ENCODE measurements at regions not wholly inside any gene's neighbourhood (a gene's known extent, or its start where the extent isn't known, plus 50 kb on each side); places are given as distances from the start of the nearest gene placed in this dataset.

DNA sequence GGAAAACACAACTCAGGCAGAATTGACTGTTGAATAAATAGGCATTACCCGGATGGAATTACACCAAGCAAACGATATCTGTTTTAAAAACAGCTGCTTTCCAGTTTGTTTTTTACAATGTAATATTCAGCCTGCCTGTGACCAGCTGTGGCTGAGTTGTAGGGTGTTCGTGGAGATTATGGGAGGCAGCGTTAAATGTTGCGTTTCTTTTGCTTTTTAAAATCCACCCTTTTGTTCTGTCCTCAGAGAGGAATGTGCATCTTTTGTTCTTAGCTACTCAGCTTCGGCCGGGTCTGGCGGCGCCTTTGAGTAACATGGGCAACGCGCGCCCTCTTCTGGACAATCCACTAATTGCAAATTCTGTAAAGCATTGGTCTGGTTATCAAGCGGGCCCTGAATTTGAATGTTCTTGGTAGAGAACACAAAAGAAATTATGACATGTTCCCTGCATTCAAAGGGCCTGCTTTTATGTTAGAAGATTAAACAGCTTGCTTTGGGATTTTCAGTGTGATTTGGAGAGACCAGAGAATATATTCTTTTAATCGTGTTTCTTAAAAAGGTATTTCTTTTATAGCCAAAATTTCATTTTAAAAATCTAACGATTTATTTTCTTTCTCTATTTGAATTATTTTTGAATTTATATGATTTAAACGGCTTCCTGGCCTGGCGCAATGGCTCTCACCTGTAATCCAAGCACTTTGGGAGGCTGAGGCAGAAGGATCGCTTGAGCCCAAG lies 76.3 kb upstream of the TRIM2 start:
- TF ChIP-seq EP300 (IDR thresholded peaks at IDR 0.05) = no peak
- no peak for TF ChIP-seq POLR2A (IDR thresholded peaks at IDR 0.05)
- TF ChIP-seq, protein P1, sequence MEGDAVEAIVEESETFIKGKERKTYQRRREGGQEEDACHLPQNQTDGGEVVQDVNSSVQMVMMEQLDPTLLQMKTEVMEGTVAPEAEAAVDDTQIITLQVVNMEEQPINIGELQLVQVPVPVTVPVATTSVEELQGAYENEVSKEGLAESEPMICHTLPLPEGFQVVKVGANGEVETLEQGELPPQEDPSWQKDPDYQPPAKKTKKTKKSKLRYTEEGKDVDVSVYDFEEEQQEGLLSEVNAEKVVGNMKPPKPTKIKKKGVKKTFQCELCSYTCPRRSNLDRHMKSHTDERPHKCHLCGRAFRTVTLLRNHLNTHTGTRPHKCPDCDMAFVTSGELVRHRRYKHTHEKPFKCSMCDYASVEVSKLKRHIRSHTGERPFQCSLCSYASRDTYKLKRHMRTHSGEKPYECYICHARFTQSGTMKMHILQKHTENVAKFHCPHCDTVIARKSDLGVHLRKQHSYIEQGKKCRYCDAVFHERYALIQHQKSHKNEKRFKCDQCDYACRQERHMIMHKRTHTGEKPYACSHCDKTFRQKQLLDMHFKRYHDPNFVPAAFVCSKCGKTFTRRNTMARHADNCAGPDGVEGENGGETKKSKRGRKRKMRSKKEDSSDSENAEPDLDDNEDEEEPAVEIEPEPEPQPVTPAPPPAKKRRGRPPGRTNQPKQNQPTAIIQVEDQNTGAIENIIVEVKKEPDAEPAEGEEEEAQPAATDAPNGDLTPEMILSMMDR (IDR thresholded peaks at IDR 0.05) = peak; percentile 79 to 88 (median 82)

Measured in tibial nerve (tissue), 4 donors.